Stomach (tissue), 4 donors: ENCODE measurements at regions not wholly inside any gene's neighbourhood (a gene's known extent, or its start where the extent isn't known, plus 50 kb on each side); places are given as distances from the start of the nearest gene placed in this dataset.

Experiments used
- POLR2A ChIP-seq, 4 donors: fragments of 450-650 bp; IDR thresholded peaks; one replicate each; pipeline ENCODE4 v1.6.1; 2016; ENCODE audit warnings: antibody characterized with exemption in 4 of 4, control low read depth in 2 of 4, mild to moderate bottlenecking in 1 of 4, moderate library complexity in 1 of 4
- TF ChIP-seq, protein P1 (sequence below), 7 experiments: fragments of 450-650 bp in 4 of 7; fragments of 200-600 bp in 3 of 7; sonication (generic) in 3 of 7; IDR thresholded peaks; one replicate each; pipeline ENCODE4 v1.5.1; 2016 to 2019; ENCODE audit warnings: antibody characterized with exemption in 7 of 7, control low read depth in 2 of 7, mild to moderate bottlenecking in 1 of 7

DNA sequence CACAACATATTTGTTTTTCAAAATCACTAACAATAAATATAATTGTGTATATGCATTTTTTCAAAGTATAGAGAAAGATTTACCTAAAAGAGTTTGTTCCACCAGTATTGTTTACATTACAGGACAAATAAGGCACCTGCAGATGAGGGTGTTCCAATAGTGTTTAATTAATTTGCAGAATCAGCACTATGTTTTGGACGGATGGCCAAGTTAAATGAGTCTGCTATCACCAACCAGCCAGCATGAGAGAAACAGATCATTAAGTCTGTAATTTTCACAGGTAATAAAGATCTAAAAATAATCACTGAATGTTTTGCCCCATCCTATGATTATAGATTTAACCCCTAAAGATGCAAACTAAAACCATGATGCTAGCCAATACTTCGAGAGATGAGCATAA lies 2247.0 kb downstream of the NCAM2 start:
- TF ChIP-seq, protein P1, sequence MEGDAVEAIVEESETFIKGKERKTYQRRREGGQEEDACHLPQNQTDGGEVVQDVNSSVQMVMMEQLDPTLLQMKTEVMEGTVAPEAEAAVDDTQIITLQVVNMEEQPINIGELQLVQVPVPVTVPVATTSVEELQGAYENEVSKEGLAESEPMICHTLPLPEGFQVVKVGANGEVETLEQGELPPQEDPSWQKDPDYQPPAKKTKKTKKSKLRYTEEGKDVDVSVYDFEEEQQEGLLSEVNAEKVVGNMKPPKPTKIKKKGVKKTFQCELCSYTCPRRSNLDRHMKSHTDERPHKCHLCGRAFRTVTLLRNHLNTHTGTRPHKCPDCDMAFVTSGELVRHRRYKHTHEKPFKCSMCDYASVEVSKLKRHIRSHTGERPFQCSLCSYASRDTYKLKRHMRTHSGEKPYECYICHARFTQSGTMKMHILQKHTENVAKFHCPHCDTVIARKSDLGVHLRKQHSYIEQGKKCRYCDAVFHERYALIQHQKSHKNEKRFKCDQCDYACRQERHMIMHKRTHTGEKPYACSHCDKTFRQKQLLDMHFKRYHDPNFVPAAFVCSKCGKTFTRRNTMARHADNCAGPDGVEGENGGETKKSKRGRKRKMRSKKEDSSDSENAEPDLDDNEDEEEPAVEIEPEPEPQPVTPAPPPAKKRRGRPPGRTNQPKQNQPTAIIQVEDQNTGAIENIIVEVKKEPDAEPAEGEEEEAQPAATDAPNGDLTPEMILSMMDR (IDR thresholded peaks at IDR 0.05), result no peak
- TF ChIP-seq POLR2A (IDR thresholded peaks at IDR 0.05), result no peak
